ENCODE measurements at regions not wholly inside any gene's neighbourhood (a gene's known extent, or its start where the extent isn't known, plus 50 kb on each side); places are given as distances from the start of the nearest gene placed in this dataset.

GRCh38 chr12:20196767-20197166 lies 171.6 kb upstream of the PDE3A start:
- H3K27ac ChIP-seq = no peak overlapping the region
- no peak for DNase-seq (ENCODE audit: low read depth, low spot score)

GRCh38 chr12:20197411-20197810 lies 170.9 kb upstream of the PDE3A start:
- H3K27ac ChIP-seq = no peak overlapping the region
- DNase-seq (ENCODE audit: low read depth, low spot score) = no peak

- H3K27ac ChIP-seq = no peak overlapping the region
Observed at GRCh38 chr12:20199780-20200179, 168.6 kb upstream of the PDE3A start.

GRCh38 chr12:20201733-20202132 lies 166.6 kb upstream of the PDE3A start:
- H3K27ac ChIP-seq = no peak overlapping the region
- no peak for DNase-seq (ENCODE audit: low read depth, low spot score)

More at GRCh38 chr12:20199780-20200179, 168.6 kb upstream of the PDE3A start:
- DNase-seq (ENCODE audit: low read depth, low spot score) = no peak

- no peak overlapping the region for H3K27ac ChIP-seq
- no peak for DNase-seq (ENCODE audit: low read depth, low spot score)
Observed at GRCh38 chr12:20205854-20206253, 162.5 kb upstream of the PDE3A start.

- no peak overlapping the region for H3K27ac ChIP-seq
- DNase-seq (ENCODE audit: low read depth, low spot score) = no peak
Observed at GRCh38 chr12:20206410-20206809, 161.9 kb upstream of the PDE3A start.

GRCh38 chr12:20210621-20211215 lies 157.6 kb upstream of the PDE3A start:
- no peak for DNase-seq (ENCODE audit: low read depth, low spot score)
- no peak overlapping the region for H3K27ac ChIP-seq

GRCh38 chr12:20211541-20211940 lies 156.8 kb upstream of the PDE3A start:
- H3K27ac ChIP-seq = no peak overlapping the region
- no peak for DNase-seq (ENCODE audit: low read depth, low spot score)

- no peak for DNase-seq (ENCODE audit: low read depth, low spot score)
- H3K27ac ChIP-seq = no peak overlapping the region
Observed at GRCh38 chr12:20211981-20212421, 156.3 kb upstream of the PDE3A start.

- peak; percentile 75 for DNase-seq (ENCODE audit: low read depth, low spot score)
- H3K27ac ChIP-seq = no peak overlapping the region
Observed at GRCh38 chr12:20212658-20213555, 155.4 kb upstream of the PDE3A start.

GRCh38 chr12:20213723-20214625 lies 154.4 kb upstream of the PDE3A start:
- DNase-seq (ENCODE audit: low read depth, low spot score) = no peak
- no peak overlapping the region for H3K27ac ChIP-seq

GRCh38 chr12:20220339-20220738 lies 148.0 kb upstream of the PDE3A start:
- DNase-seq (ENCODE audit: low read depth, low spot score) = no peak
- no peak overlapping the region for H3K27ac ChIP-seq

- DNase-seq (ENCODE audit: low read depth, low spot score) = no peak
- H3K27ac ChIP-seq = no peak overlapping the region
Observed at GRCh38 chr12:20232931-20233675, 135.2 kb upstream of the PDE3A start.

GRCh38 chr12:20234474-20234873 lies 133.9 kb upstream of the PDE3A start:
- no peak overlapping the region for H3K27ac ChIP-seq
- DNase-seq (ENCODE audit: low read depth, low spot score) = no peak

GRCh38 chr12:20237091-20237490 lies 131.2 kb upstream of the PDE3A start:
- H3K27ac ChIP-seq = no peak overlapping the region
- no peak for DNase-seq (ENCODE audit: low read depth, low spot score)

GRCh38 chr12:20245491-20245890 lies 122.8 kb upstream of the PDE3A start:
- no peak overlapping the region for H3K27ac ChIP-seq
- DNase-seq (ENCODE audit: low read depth, low spot score) = no peak

GRCh38 chr12:20248646-20249045 lies 119.7 kb upstream of the PDE3A start:
- DNase-seq (ENCODE audit: low read depth, low spot score) = no peak
- no peak overlapping the region for H3K27ac ChIP-seq

GRCh38 chr12:20250761-20251160 lies 117.6 kb upstream of the PDE3A start:
- H3K27ac ChIP-seq = no peak overlapping the region

GRCh38 chr12:20257311-20257710 lies 111.0 kb upstream of the PDE3A start:
- no peak for DNase-seq (ENCODE audit: low read depth, low spot score)
- H3K27ac ChIP-seq = no peak overlapping the region

More at GRCh38 chr12:20250761-20251160, 117.6 kb upstream of the PDE3A start:
- DNase-seq (ENCODE audit: low read depth, low spot score) = no peak

- no peak for DNase-seq (ENCODE audit: low read depth, low spot score)
- H3K27ac ChIP-seq = no peak overlapping the region
Observed at GRCh38 chr12:20259786-20260185, 108.6 kb upstream of the PDE3A start.

All from epithelial cell of prostate (primary cell).